ENCODE measurements at regions not wholly inside any gene's neighbourhood (a gene's known extent, or its start where the extent isn't known, plus 50 kb on each side); places are given as distances from the start of the nearest gene placed in this dataset.

GRCh38 chr2:20126469-20126868, 75.0 kb upstream of the LAPTM4A start:
- CTCF ChIA-PET, result interaction anchor here (1.1 to 2.0 kb wide), 3 partner anchors 9 to 170 kb away, joined by 3 to 11 read pairs (median 5); no protein-coding TSS in a partner anchor
- POLR2A ChIA-PET, result no interaction called here
- no peak overlapping the region for H3K27ac ChIP-seq (ENCODE audit: extremely low read depth, low read depth, low read length)
- H3K36me3 ChIP-seq (ENCODE audit: control insufficient read depth in 2 of 2, insufficient read depth in 1 of 2, low read length in 2 of 2), result no peaks in the 10 kb centered on the region
- TF ChIP-seq ZNF830 (tag by site-specific recombination; IDR thresholded peaks at IDR 0.05; ENCODE audit: low read depth), result no peak
- no peak for TF ChIP-seq ZNF692 (tag by site-specific recombination; IDR thresholded peaks at IDR 0.05)
- TF ChIP-seq ZNF549 (tag by site-specific recombination; IDR thresholded peaks at IDR 0.05), result no peak
- TF ChIP-seq ZNF792 (tag by site-specific recombination; IDR thresholded peaks at IDR 0.05), result no peak
- TF ChIP-seq, protein P1, sequence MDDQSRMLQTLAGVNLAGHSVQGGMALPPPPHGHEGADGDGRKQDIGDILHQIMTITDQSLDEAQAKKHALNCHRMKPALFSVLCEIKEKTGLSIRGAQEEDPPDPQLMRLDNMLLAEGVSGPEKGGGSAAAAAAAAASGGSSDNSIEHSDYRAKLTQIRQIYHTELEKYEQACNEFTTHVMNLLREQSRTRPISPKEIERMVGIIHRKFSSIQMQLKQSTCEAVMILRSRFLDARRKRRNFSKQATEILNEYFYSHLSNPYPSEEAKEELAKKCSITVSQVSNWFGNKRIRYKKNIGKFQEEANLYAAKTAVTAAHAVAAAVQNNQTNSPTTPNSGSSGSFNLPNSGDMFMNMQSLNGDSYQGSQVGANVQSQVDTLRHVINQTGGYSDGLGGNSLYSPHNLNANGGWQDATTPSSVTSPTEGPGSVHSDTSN (CRISPR knock-in tag; IDR thresholded peaks at IDR 0.05), result no peak
- TF ChIP-seq, protein P2, sequence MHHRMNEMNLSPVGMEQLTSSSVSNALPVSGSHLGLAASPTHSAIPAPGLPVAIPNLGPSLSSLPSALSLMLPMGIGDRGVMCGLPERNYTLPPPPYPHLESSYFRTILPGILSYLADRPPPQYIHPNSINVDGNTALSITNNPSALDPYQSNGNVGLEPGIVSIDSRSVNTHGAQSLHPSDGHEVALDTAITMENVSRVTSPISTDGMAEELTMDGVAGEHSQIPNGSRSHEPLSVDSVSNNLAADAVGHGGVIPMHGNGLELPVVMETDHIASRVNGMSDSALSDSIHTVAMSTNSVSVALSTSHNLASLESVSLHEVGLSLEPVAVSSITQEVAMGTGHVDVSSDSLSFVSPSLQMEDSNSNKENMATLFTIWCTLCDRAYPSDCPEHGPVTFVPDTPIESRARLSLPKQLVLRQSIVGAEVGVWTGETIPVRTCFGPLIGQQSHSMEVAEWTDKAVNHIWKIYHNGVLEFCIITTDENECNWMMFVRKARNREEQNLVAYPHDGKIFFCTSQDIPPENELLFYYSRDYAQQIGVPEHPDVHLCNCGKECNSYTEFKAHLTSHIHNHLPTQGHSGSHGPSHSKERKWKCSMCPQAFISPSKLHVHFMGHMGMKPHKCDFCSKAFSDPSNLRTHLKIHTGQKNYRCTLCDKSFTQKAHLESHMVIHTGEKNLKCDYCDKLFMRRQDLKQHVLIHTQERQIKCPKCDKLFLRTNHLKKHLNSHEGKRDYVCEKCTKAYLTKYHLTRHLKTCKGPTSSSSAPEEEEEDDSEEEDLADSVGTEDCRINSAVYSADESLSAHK (tag by site-specific recombination; IDR thresholded peaks at IDR 0.05), result no peak
- TF ChIP-seq WT1 (tag by site-specific recombination; IDR thresholded peaks at IDR 0.05), result no peak
- TF ChIP-seq, protein P3, sequence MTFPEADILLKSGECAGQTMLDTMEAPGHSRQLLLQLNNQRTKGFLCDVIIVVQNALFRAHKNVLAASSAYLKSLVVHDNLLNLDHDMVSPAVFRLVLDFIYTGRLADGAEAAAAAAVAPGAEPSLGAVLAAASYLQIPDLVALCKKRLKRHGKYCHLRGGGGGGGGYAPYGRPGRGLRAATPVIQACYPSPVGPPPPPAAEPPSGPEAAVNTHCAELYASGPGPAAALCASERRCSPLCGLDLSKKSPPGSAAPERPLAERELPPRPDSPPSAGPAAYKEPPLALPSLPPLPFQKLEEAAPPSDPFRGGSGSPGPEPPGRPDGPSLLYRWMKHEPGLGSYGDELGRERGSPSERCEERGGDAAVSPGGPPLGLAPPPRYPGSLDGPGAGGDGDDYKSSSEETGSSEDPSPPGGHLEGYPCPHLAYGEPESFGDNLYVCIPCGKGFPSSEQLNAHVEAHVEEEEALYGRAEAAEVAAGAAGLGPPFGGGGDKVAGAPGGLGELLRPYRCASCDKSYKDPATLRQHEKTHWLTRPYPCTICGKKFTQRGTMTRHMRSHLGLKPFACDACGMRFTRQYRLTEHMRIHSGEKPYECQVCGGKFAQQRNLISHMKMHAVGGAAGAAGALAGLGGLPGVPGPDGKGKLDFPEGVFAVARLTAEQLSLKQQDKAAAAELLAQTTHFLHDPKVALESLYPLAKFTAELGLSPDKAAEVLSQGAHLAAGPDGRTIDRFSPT (tag by site-specific recombination; IDR thresholded peaks at IDR 0.05), result no peak
- H3K4me3 ChIP-seq (ENCODE audit: low read depth, low read length), result no peak overlapping the region
- no peaks in the 10 kb centered on the region for H3K4me1 ChIP-seq (ENCODE audit: control insufficient read depth, insufficient read depth, low read length)
- H3K9me3 ChIP-seq (ENCODE audit: control insufficient read depth, insufficient read depth, low read depth, low read length), result no peaks in the 10 kb centered on the region

DNA sequence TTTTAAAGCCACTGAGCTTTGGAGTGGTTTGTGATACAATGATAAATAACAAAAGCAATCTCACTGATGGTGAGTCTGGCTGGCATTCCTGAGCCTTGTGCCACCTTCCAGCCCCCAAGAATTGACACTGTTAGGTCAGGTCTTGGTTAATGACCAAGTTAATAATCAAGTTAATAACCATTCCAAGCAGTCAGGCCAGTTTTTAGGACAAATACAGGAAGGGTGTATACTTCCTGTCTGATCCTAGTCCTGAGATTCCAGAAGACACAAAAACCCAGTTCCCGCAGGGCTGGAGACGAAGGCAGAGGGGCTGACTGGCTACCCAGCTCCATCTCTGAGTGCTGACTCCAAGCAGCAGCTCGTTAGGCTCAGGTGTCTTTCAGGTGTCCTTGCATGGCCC, 74.6 kb upstream of the LAPTM4A start:
- no peaks in the 10 kb centered on the region for H3K4me1 ChIP-seq (ENCODE audit: control insufficient read depth, insufficient read depth, low read length)
- POLR2A ChIA-PET, result no interaction called here
- H3K4me3 ChIP-seq (ENCODE audit: low read depth, low read length), result no peak overlapping the region
- no peak overlapping the region for H3K27ac ChIP-seq (ENCODE audit: extremely low read depth, low read depth, low read length)
- TF ChIP-seq ZNF157 (tag by site-specific recombination; IDR thresholded peaks at IDR 0.05) (no peak), ZNF37A (tag by site-specific recombination; IDR thresholded peaks at IDR 0.05) (no peak), KLF7 (tag by site-specific recombination; IDR thresholded peaks at IDR 0.05; ENCODE audit: borderline replicate concordance) (no peak), BCL6B (tag by site-specific recombination; IDR thresholded peaks at IDR 0.05) (no peak), ZNF555 (tag by site-specific recombination; conservative IDR thresholded peaks at IDR 0.05) (no peak), ZNF280D (tag by site-specific recombination; IDR thresholded peaks at IDR 0.05) (no peak), ZNF701 (tag by site-specific recombination; IDR thresholded peaks at IDR 0.05) (no peak), ZNF416 (tag by site-specific recombination; IDR thresholded peaks at IDR 0.05) (no peak), ZNF596 (tag by site-specific recombination; IDR thresholded peaks at IDR 0.05) (no peak)
- TF ChIP-seq, protein P1 (CRISPR knock-in tag; IDR thresholded peaks at IDR 0.05), result no peak
- H3K9me3 ChIP-seq (ENCODE audit: control insufficient read depth, insufficient read depth, low read depth, low read length), result no peaks in the 10 kb centered on the region
- CTCF ChIA-PET, result interaction anchor here (1.1 to 2.0 kb wide), 4 partner anchors 9 to 170 kb away, joined by 3 to 11 read pairs (median 4); partner anchors contain the start of gene SDC1
- no peaks in the 10 kb centered on the region for H3K36me3 ChIP-seq (ENCODE audit: control insufficient read depth in 2 of 2, insufficient read depth in 1 of 2, low read length in 2 of 2)

Data from HEK293 (cell line).